SK-N-MC (cell line): ENCODE measurements at regions not wholly inside any gene's neighbourhood (a gene's known extent, or its start where the extent isn't known, plus 50 kb on each side); places are given as distances from the start of the nearest gene placed in this dataset.
"Not testable (repeated sequence)": the region's sequence is repeated elsewhere in the genome, so short reads cannot be mapped to it uniquely, and the experiment has no call there.

ENCODE experiments used
- EZH2 ChIP-seq: fragments of 200-600 bp; sonication (generic); IDR thresholded peaks from one replicate; pipeline ENCODE4 v1.6.1; 2017; ENCODE audit warnings: antibody characterized with exemption
- POLR2AphosphoS5 ChIP-seq: IDR thresholded peaks from 2 replicates; pipeline ENCODE4 v1.6.1; 2012; ENCODE audit warnings: mild to moderate bottlenecking, low read depth, low read length, borderline replicate concordance

- not testable (repeated sequence) for TF ChIP-seq POLR2AphosphoS5, EZH2
Observed at GRCh38 chr21:27893619-27894018, 926.7 kb upstream of the ADAMTS5 start.
